Activated CD8-positive, alpha-beta memory T cell treated with anti-CD3 and anti-CD28 coated beads for 36 hours (primary cell): ENCODE measurements at regions not wholly inside any gene's neighbourhood (a gene's known extent, or its start where the extent isn't known, plus 50 kb on each side); places are given as distances from the start of the nearest gene placed in this dataset.
"Not testable (repeated sequence)": the region's sequence is repeated elsewhere in the genome, so short reads cannot be mapped to it uniquely, and the experiment has no call there.

Experiments used
- CTCF ChIA-PET: fragments of 350-600 bp; sonication (Branson Sonifier 250); formaldehyde crosslinking; loops from one replicate; lab custom pipeline; 2021; ENCODE audit warnings: antibody characterized with exemption; lab: Charles Lee
- POLR2A ChIA-PET: fragments of 350-600 bp; sonication (Branson Sonifier 250); formaldehyde crosslinking; loops from one replicate; lab custom pipeline; 2021; ENCODE audit warnings: antibody characterized with exemption; lab: Charles Lee

- CTCF ChIA-PET, result interaction anchor here (0.6 kb wide), 1 partner anchor 897 kb away, joined by 3 read pairs; no protein-coding TSS in a partner anchor
- POLR2A ChIA-PET, result no interaction called here
These were observed 483.2 kb upstream of the EPHA7 start for GRCh38 chr6:93902517-93902916.

- ChIA-PET POLR2A (no interaction called here), CTCF (no interaction called here)
These were observed 480.8 kb upstream of the EPHA7 start for GRCh38 chr6:93900142-93900541.

GRCh38 chr6:93896081-93896480 is 476.7 kb upstream of the EPHA7 start:
- CTCF ChIA-PET, result no interaction called here
- POLR2A ChIA-PET, result no interaction called here

DNA sequence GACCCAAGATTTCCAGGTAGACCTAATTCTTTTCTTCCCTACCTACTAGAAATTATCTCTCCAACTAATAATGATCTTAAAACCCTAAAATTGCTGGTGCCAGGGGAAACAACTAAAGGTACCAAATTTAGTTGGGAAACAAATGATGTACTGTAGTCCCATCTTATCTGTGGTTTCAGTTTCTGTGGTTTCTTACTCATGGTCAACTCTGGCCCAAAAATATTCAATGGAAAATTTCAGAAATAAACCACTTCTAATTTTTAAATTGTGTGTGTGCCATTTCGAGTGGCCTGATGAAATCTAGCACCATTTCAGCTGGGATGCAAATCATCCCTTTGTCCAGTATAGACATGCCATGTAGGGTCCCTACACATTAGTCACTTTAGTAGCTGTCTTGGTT is 475.2 kb upstream of the EPHA7 start:
- CTCF ChIA-PET, result no interaction called here
- POLR2A ChIA-PET, result no interaction called here

DNA sequence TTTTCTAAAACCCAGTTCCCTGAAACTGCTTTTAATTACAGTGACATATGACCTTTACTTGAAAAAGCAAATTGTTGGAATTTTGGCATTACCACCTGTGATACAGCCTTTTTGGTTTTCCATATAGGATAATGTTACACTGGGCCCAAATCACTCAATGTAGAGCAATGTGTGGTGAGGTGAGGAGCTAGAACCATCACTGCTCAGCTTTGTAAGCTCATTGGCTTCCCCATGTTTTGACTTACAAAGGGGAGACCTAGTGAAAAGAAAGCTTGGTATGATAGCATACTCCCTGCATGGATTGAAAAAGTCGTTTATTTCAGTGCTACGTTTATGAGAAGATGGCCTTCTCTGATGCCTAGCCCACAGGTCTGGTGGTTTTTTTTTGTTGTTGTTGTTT is 470.4 kb upstream of the EPHA7 start:
- ChIA-PET POLR2A (no interaction called here), CTCF (no interaction called here)

DNA sequence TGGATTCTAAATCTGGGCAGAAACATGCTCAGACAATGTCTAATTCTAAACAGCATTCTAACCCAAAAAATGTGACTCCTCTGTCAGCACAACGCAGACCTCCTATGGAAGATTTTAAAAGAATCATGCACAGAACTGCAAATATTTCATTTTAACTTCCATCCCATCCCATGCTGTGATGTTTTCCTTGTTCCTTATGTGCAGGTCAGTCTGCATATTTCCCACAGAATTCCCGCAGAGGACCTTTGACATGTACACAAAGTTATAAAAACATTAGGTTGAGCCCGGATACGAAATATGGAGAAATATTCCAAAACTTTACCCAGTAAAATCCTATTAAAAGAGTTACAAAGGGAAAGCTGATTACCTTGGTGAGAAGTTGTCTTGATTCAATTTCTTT is 467.1 kb upstream of the EPHA7 start:
- ChIA-PET CTCF (no interaction called here), POLR2A (no interaction called here)

DNA sequence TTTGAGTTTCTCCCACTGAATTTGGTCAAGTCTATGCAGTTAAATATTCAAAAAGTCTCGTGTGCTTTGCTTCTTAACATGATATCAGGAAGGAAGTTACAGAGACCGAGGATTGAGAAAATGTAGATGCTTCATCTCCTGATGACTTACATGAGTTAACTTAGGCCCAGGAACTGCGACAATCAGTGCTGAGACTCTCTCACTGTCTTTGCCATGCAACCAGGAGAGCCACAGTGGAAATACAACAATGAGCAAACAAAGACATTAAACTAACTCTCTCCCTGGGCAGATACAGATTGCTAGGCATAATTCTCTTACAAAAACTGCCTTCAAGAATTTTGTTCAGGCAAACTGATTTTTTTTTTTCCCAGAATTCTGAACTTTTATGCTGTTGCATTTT is 440.6 kb upstream of the EPHA7 start:
- ChIA-PET POLR2A (no interaction called here), CTCF (no interaction called here)

DNA sequence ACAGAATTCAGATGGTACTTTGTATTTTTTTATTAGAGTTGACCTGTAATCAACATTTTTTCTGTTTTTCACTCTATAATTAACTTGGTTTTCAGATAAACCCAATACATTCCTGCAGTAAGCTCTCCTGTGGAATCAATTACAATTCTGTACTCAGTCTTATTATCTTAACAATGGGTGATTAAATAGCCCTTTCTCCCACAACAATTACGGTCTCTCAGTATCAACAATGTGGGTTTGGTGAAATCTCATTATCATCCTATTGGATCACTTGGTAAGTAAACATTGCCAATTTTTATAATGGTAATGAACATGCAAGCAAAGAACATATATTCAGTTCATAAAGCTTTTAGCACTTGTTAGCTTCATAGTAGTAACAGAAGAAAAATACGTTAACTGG is 438.9 kb upstream of the EPHA7 start:
- ChIA-PET CTCF (no interaction called here), POLR2A (no interaction called here)

GRCh38 chr6:93849857-93850256 is 430.5 kb upstream of the EPHA7 start:
- CTCF ChIA-PET, result no interaction called here
- POLR2A ChIA-PET, result no interaction called here

DNA sequence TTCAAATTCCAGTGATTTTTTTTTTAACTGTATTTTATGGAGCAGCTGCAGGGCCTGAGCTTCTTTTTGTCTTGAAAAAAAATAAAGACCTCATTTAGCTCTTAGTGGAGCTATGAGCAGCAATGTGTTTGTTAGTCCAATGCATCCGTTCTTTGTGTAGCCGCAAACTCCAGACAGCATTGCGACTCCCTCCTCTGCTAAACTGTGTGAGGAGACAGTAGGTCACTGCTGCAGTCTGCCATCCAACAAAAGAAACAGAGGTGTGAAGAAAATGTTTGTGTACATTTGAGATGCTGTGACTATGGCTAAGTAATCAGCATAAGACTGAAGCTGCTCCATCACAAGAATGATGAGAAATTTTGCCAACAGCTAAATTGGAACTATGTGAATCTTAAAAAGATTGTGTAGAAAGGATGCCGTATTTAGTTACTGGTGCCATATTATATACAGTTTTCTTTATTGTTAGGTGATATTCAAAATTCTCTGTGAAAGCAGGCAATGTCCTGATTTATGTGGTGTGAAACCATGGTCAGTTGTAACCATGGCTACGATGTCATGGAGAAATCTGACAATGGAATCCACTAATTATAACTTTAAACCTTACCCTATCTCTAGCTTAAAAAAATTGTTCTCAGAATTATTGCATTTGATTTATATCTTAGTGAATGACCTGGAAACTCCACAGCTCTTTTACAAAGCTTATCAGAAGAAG is 428.8 kb upstream of the EPHA7 start:
- ChIA-PET CTCF (no interaction called here), POLR2A (no interaction called here)

DNA sequence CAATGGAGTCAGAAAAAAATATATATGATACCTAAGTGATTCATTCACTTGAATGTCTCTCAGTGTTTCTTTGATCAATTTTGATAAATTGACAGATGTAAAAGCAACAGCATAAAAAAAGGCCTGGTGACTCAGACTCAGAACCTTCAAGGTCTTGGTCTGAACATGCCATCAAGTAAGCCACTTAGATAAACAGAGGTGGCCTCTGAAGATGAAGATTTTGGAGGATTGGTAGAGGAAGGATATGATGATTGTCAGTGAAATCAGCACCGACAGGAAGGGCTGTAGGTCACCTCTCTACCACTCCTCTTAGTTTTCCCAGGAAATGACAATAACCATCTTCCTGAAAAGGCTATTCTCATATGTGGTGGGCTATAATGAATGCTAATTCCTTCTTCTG is 422.8 kb upstream of the EPHA7 start:
- CTCF ChIA-PET, result no interaction called here

DNA sequence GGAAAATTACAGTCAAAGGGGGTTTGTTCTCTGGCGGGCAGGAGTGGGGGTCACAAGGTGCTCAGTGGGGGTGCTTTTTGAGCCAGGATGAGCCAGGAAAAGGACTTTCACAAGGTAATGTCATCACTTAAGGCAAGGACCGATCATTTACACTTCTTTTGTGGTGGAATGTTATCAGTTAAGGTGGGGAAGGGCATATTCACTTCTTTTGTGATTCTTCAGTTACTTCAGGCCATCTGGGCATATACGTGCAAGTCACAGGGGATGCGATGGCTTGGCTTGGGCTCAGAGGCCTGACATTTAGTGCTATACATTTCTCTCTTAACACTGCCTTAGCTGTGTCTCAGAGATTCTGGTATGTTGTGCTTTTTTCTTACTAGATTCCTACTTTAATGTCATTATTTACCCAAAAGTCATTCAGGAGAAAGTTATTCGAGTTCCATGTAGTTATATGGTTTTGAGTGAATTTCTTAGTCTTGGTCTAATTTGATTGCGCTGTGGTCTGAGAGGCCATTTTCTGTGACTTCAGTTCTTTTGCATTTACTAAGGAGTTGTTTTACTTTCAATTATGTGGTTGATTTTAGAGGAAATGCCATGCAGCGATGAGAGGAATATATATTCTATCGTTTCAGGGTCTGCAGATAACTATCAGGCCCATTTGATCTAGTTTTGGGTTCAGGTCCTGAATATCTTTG is 416.2 kb upstream of the EPHA7 start:
- POLR2A ChIA-PET, CTCF ChIA-PET: not testable (repeated sequence)

More for the DNA sequence above, 422.8 kb upstream of the EPHA7 start:
- POLR2A ChIA-PET, result no interaction called here

GRCh38 chr6:93835026-93835425 is 415.7 kb upstream of the EPHA7 start:
- CTCF ChIA-PET, POLR2A ChIA-PET: not testable (repeated sequence)

- CTCF ChIA-PET, POLR2A ChIA-PET: not testable (repeated sequence)
These were observed 414.0 kb upstream of the EPHA7 start for GRCh38 chr6:93833326-93833725.

- CTCF ChIA-PET, POLR2A ChIA-PET: not testable (repeated sequence)
These were observed 410.4 kb upstream of the EPHA7 start for GRCh38 chr6:93829757-93830156.

GRCh38 chr6:93829009-93829408 is 409.6 kb upstream of the EPHA7 start:
- ChIA-PET CTCF (no interaction called here), POLR2A (no interaction called here)

GRCh38 chr6:93828553-93828952 is 409.2 kb upstream of the EPHA7 start:
- CTCF ChIA-PET, result no interaction called here
- POLR2A ChIA-PET, result no interaction called here

- ChIA-PET POLR2A (no interaction called here), CTCF (no interaction called here)
These were observed 408.4 kb upstream of the EPHA7 start for GRCh38 chr6:93827728-93828127.

DNA sequence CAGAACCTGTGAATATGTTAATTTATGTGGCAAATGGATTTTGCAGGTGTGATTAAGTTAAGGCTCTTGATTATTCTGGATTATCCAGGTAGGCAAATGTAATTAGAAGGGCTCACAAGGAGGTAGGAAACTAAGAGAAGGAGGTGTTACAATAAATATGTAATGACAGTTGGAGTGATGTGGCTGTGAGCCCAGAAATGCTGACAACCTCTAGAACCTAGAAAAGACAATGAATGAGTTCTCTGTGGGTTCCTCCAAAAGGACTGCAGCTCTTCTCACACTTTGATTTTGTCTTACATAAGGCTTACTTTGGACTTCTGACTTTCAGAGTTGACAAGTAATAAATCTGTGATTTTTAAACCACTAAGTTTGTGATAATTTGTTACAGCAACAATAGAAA is 406.6 kb upstream of the EPHA7 start:
- ChIA-PET CTCF (no interaction called here), POLR2A (no interaction called here)

GRCh38 chr6:93823489-93823888 is 404.1 kb upstream of the EPHA7 start:
- CTCF ChIA-PET, result no interaction called here
- POLR2A ChIA-PET, result no interaction called here
